NCI-H82 treated with DMSO at 0.1 percent for 48 hours (cell line): ENCODE measurements at regions not wholly inside any gene's neighbourhood (a gene's known extent, or its start where the extent isn't known, plus 50 kb on each side); places are given as distances from the start of the nearest gene placed in this dataset.
"Not testable (repeated sequence)": the region's sequence is repeated elsewhere in the genome, so short reads cannot be mapped to it uniquely, and the experiment has no call there.

Source experiments
- DNase-seq: peaks from one replicate; lab custom pipeline; 2025; ENCODE audit not compliant: unreplicated experiment; lab: John Stamatoyannopoulos, UW

DNA sequence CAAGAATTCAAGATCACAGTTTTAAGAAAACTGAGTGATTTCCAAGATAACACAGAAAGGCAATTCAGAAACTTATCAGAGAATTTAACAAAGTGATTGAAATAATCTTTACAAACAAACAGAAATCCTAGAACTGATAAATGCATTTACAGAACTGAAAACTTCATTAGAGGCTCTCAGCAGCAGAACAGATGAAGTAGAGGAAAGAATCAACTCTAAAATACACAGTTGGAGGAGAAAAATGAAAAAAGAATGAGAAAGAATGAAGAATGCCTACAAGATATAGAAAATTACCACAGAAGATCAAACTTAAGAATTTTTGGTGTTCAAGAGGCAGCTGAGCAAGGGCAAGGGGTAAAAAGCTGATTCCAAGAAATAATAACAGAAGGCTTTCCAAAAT, 168.8 kb downstream of the POLR2M start:
- DNase-seq = no peak

DNA sequence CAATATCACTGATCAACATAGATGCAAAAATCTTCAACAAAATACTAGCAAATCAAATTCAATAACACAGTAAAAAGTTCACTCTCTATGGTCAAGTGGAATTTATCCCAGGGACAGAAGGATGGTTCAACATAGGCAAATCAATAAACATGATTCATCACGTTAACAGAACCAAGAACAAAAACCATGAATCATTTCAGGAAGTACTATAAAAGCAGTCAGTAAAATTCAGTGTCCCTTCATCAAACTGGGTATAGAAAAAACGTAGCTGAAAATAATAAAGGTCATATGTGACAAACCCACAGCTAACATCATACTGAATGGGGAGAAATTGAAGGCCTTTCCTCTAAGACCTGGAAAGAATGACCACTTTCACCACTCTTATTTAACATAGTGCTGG, 172.1 kb downstream of the POLR2M start:
- DNase-seq = no peak

GRCh38 chr15:57881361-57881760, 174.8 kb downstream of the POLR2M start:
- DNase-seq = no peak

DNA sequence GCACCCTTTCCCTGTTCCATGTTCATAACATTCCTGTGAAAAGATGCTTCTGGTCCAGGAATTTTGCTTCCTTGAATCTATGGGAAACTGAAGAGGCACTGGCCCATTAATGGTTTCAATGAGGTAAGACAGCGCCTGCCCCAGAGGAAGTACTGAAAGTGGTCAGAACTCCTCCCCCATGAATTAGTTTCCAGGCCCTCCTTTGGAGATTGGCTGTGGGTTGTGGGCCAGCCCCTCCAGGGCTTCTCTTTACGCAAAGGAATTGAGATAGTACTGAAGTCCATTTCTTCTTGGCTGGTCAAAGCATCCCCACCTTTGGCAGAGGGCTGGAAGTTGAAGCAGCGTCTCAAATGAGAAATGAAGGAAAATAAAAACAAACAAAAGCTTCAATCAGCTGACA, 175.5 kb downstream of the POLR2M start:
- no peak for DNase-seq

GRCh38 chr15:57883701-57884100, 177.2 kb downstream of the POLR2M start:
- DNase-seq = no peak

DNA sequence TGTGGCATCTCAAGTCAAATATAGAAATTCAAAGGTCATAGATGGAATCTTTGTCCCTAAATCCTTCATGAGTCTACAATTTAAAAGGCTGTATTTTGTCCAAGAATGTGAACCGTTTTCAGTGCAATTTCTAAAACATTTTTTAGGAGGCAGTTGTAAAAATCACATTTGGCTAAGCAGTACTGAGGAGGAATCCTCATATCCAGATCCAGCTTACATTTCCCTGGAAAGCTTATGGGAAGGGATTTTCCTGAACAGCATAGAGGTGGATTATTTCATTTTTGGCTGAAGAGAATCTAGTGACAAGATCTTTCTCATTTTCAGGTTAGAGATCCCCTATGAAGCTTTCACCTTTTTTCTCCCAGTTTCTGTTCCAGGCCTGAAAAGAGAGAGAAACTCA, 178.4 kb downstream of the POLR2M start:
- DNase-seq = no peak

GRCh38 chr15:57885435-57885834, 178.9 kb downstream of the POLR2M start:
- DNase-seq = no peak

- no peak for DNase-seq
These were observed 177.7 kb downstream of the ALDH1A2 start for GRCh38 chr15:57887825-57888224.

- DNase-seq = no peak
These were observed 175.2 kb downstream of the ALDH1A2 start for GRCh38 chr15:57890351-57890750.

DNA sequence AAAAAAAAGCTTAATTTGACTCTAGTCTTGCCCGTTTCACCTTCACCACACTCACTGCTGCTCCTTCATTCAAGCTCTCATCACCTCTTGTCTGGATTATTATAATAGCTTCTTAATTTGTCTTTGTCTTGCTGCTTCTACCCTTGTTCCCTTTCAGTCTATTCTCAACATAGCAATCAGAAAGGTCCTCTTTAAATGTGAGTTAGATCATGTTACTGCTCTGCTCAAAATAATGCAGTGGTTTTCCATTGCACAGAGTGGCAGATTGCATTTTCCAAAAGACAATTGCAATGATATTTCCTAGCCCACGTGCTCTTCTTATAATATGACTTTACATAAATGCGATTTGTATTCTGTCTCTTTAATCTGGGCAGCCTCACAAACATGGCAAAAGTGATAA, 174.6 kb downstream of the ALDH1A2 start:
- no peak for DNase-seq

- no peak for DNase-seq
These were observed 173.3 kb downstream of the ALDH1A2 start for GRCh38 chr15:57892181-57892580.

GRCh38 chr15:57893040-57893439, 172.5 kb downstream of the ALDH1A2 start:
- no peak for DNase-seq

- DNase-seq = no peak
These were observed 170.2 kb downstream of the ALDH1A2 start for GRCh38 chr15:57895291-57895690.

DNA sequence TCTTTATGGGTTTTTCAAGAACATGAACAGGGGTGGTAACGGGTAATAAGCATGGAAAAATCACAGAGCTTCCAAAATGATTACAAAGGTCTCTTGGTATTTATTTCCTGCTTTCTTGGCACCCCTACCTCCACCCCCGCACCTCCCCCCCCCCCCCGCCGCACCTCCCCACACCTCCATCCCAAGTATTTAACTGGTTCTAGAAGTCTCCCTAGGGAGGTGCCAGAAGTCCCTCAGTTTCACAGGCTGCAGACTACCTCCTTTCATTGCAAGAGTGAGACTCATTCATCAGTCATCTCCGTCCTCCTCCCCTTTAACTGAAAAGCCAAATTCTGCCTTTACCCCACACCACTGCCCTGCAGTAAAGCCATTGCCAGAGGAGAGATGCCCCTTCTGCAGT, 169.4 kb downstream of the ALDH1A2 start:
- DNase-seq = no peak

- DNase-seq = not testable (repeated sequence)
These were observed 168.6 kb downstream of the ALDH1A2 start for GRCh38 chr15:57896899-57897298.

GRCh38 chr15:57897870-57898269, 167.6 kb downstream of the ALDH1A2 start:
- DNase-seq = no peak

DNA sequence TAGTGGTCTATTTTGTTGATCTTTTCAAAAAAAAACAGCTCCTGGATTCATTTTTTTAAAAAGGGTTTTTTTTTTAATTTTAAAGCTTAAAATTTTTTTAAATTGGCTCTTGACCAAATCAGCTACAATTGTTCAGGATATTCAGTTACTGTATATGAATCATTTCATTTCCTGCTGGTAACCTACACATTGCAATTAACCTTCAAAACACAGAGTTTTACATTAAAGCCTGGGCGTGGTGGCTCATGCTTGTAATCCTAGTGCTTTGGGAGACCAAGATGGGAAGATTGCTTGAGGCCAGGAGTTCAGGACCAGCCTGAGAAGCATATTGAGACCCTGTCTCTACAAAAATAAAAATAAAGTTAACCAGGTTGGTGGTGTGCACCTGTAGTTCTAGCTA, 163.4 kb downstream of the ALDH1A2 start:
- DNase-seq = no peak
